ENCODE measurements at regions not wholly inside any gene's neighbourhood (a gene's known extent, or its start where the extent isn't known, plus 50 kb on each side); places are given as distances from the start of the nearest gene placed in this dataset.

- H3K4me3 ChIP-seq (ENCODE audit: low read length in 2 of 2) = no peak overlapping the region
- H2BK5ac ChIP-seq (ENCODE audit: low read length) = no peak overlapping the region
- H3K4ac ChIP-seq (ENCODE audit: low read length) = no peak overlapping the region
- no peaks in the 10 kb centered on the region for H3K36me3 ChIP-seq (replicated peaks in 1 of 2; ENCODE audit: control insufficient read depth in 2 of 2, insufficient read depth in 2 of 2, low read length in 2 of 2)
- no peaks in the 10 kb centered on the region for H3K4me1 ChIP-seq (ENCODE audit: control insufficient read depth in 2 of 2, insufficient read depth in 1 of 2, low read depth in 1 of 2, low read length in 2 of 2)
- no CpG with 5 or more reads among the region's 2 CpGs for WGBS, 2 donors (ENCODE audit: extremely low coverage in 2 of 2, insufficient read length in 2 of 2, insufficient replicate concordance in 1 of 2)
- no peak overlapping the region for H3K4me2 ChIP-seq (ENCODE audit: insufficient read depth, low read length, poor library complexity, severe bottlenecking)
- H3K18ac ChIP-seq (ENCODE audit: low read length) = no peak overlapping the region
- no peaks in the 10 kb centered on the region for H3K27me3 ChIP-seq (ENCODE audit: control insufficient read depth in 3 of 3, insufficient read depth in 3 of 3, low read depth in 1 of 3, low read length in 3 of 3)
- no peak overlapping the region for H3K14ac ChIP-seq (ENCODE audit: low read length)
- H3K79me1 ChIP-seq (ENCODE audit: low read depth, low read length) = no peaks in the 10 kb centered on the region
- H3K9me3 ChIP-seq (replicated peaks in 1 of 2; ENCODE audit: control insufficient read depth in 2 of 2, insufficient read depth in 1 of 2, low read depth in 1 of 2, low read length in 2 of 2) = peaks cover 0 to 1% of the 10 kb centered on the region in 2 donors
- H2BK15ac ChIP-seq (ENCODE audit: low read length) = no peak overlapping the region
- DNase-seq (ENCODE audit: low spot score) = no peak
- no peak overlapping the region for H3K23ac ChIP-seq (ENCODE audit: low read depth, low read length, poor library complexity)
- no peak overlapping the region for H2AFZ ChIP-seq (ENCODE audit: low read length)
- no peak overlapping the region for H2BK120ac ChIP-seq (ENCODE audit: low read depth, low read length)
- H2AK5ac ChIP-seq (ENCODE audit: low read depth, low read length) = no peak overlapping the region
- H4K91ac ChIP-seq (ENCODE audit: low read depth, low read length, poor library complexity) = no peak overlapping the region
- no peak overlapping the region for H3K9ac ChIP-seq (ENCODE audit: low read depth, low read length, poor library complexity)
- H2BK12ac ChIP-seq (ENCODE audit: low read length) = no peak overlapping the region
- H3K27ac ChIP-seq (replicated peaks; ENCODE audit: low read length) = no peak overlapping the region
- no peak overlapping the region for H4K8ac ChIP-seq (ENCODE audit: low read depth, low read length)
Observed at GRCh38 chr2:175351512-175351911, 170.0 kb upstream of the ATP5MC3 start.

- Histone ChIP-seq H3K79me1 (ENCODE audit: low read depth, low read length) (no peaks in the 10 kb centered on the region), H3K14ac (ENCODE audit: low read length) (no peak overlapping the region), H3K36me3 (replicated peaks in 1 of 2; ENCODE audit: control insufficient read depth in 2 of 2, insufficient read depth in 2 of 2, low read length in 2 of 2) (no peaks in the 10 kb centered on the region), H2BK120ac (ENCODE audit: low read depth, low read length) (no peak overlapping the region), H3K9me3 (replicated peaks in 1 of 2; ENCODE audit: control insufficient read depth in 2 of 2, insufficient read depth in 1 of 2, low read depth in 1 of 2, low read length in 2 of 2) (peaks cover 0 to 1% of the 10 kb centered on the region in 2 donors), H2BK15ac (ENCODE audit: low read length) (no peak overlapping the region), H3K23ac (ENCODE audit: low read depth, low read length, poor library complexity) (no peak overlapping the region), H2AFZ (ENCODE audit: low read length) (no peak overlapping the region), H3K4me2 (ENCODE audit: insufficient read depth, low read length, poor library complexity, severe bottlenecking) (no peak overlapping the region), H2AK5ac (ENCODE audit: low read depth, low read length) (no peak overlapping the region), H3K27me3 (ENCODE audit: control insufficient read depth in 3 of 3, insufficient read depth in 3 of 3, low read depth in 1 of 3, low read length in 3 of 3) (no peaks in the 10 kb centered on the region), H4K91ac (ENCODE audit: low read depth, low read length, poor library complexity) (no peak overlapping the region), H2BK5ac (ENCODE audit: low read length) (no peak overlapping the region), H3K9ac (ENCODE audit: low read depth, low read length, poor library complexity) (no peak overlapping the region), H3K4me3 (ENCODE audit: low read length in 2 of 2) (no peak overlapping the region), H4K8ac (ENCODE audit: low read depth, low read length) (no peak overlapping the region), H2BK12ac (ENCODE audit: low read length) (no peak overlapping the region), H3K18ac (ENCODE audit: low read length) (no peak overlapping the region), H3K4ac (ENCODE audit: low read length) (no peak overlapping the region), H3K27ac (replicated peaks; ENCODE audit: low read length) (no peak overlapping the region), H3K4me1 (ENCODE audit: control insufficient read depth in 2 of 2, insufficient read depth in 1 of 2, low read depth in 1 of 2, low read length in 2 of 2) (no peaks in the 10 kb centered on the region)
- no CpG with 5 or more reads among the region's 5 CpGs for WGBS, 2 donors (ENCODE audit: extremely low coverage in 2 of 2, insufficient read length in 2 of 2, insufficient replicate concordance in 1 of 2)
- no peak for DNase-seq (ENCODE audit: low spot score)
Observed at GRCh38 chr2:175350105-175350504, 168.6 kb upstream of the ATP5MC3 start.

- Histone ChIP-seq H3K4me3 (ENCODE audit: low read length in 2 of 2) (no peak overlapping the region), H3K36me3 (replicated peaks in 1 of 2; ENCODE audit: control insufficient read depth in 2 of 2, insufficient read depth in 2 of 2, low read length in 2 of 2) (peaks cover 0 to 3% of the 10 kb centered on the region in 2 donors), H3K23ac (ENCODE audit: low read depth, low read length, poor library complexity) (no peak overlapping the region), H3K4me2 (ENCODE audit: insufficient read depth, low read length, poor library complexity, severe bottlenecking) (no peak overlapping the region), H3K14ac (ENCODE audit: low read length) (no peak overlapping the region), H3K4me1 (ENCODE audit: control insufficient read depth in 2 of 2, insufficient read depth in 1 of 2, low read depth in 1 of 2, low read length in 2 of 2) (no peaks in the 10 kb centered on the region), H3K9ac (ENCODE audit: low read depth, low read length, poor library complexity) (no peak overlapping the region), H4K8ac (ENCODE audit: low read depth, low read length) (no peak overlapping the region), H3K79me1 (ENCODE audit: low read depth, low read length) (no peaks in the 10 kb centered on the region), H3K4ac (ENCODE audit: low read length) (no peak overlapping the region), H2BK120ac (ENCODE audit: low read depth, low read length) (no peak overlapping the region), H2BK15ac (ENCODE audit: low read length) (no peak overlapping the region), H3K18ac (ENCODE audit: low read length) (no peak overlapping the region), H3K27ac (replicated peaks; ENCODE audit: low read length) (no peak overlapping the region), H4K91ac (ENCODE audit: low read depth, low read length, poor library complexity) (no peak overlapping the region), H2BK12ac (ENCODE audit: low read length) (no peak overlapping the region), H3K27me3 (ENCODE audit: control insufficient read depth in 3 of 3, insufficient read depth in 3 of 3, low read depth in 1 of 3, low read length in 3 of 3) (no peaks in the 10 kb centered on the region), H2BK5ac (ENCODE audit: low read length) (no peak overlapping the region), H2AK5ac (ENCODE audit: low read depth, low read length) (no peak overlapping the region), H3K9me3 (replicated peaks in 1 of 2; ENCODE audit: control insufficient read depth in 2 of 2, insufficient read depth in 1 of 2, low read depth in 1 of 2, low read length in 2 of 2) (peaks cover 0 to 10% of the 10 kb centered on the region in 2 donors), H2AFZ (ENCODE audit: low read length) (no peak overlapping the region)
- DNase-seq (ENCODE audit: low spot score) = no peak
Observed at GRCh38 chr2:175342085-175342484, 160.6 kb upstream of the ATP5MC3 start.

- no peak overlapping the region for H2AK5ac ChIP-seq (ENCODE audit: low read depth, low read length)
- H3K4me2 ChIP-seq (ENCODE audit: insufficient read depth, low read length, poor library complexity, severe bottlenecking) = no peak overlapping the region
- no peak overlapping the region for H3K14ac ChIP-seq (ENCODE audit: low read length)
- H4K91ac ChIP-seq (ENCODE audit: low read depth, low read length, poor library complexity) = no peak overlapping the region
- H2AFZ ChIP-seq (ENCODE audit: low read length) = no peak overlapping the region
- H2BK5ac ChIP-seq (ENCODE audit: low read length) = no peak overlapping the region
- H3K9ac ChIP-seq (ENCODE audit: low read depth, low read length, poor library complexity) = no peak overlapping the region
- WGBS, 2 donors (ENCODE audit: extremely low coverage in 2 of 2, insufficient read length in 2 of 2, insufficient replicate concordance in 1 of 2) = no CpG with 5 or more reads among the region's 3 CpGs
- H3K79me1 ChIP-seq (ENCODE audit: low read depth, low read length) = no peaks in the 10 kb centered on the region
- H3K18ac ChIP-seq (ENCODE audit: low read length) = no peak overlapping the region
- H2BK15ac ChIP-seq (ENCODE audit: low read length) = no peak overlapping the region
- no peak overlapping the region for H3K4me3 ChIP-seq (ENCODE audit: low read length in 2 of 2)
- H4K8ac ChIP-seq (ENCODE audit: low read depth, low read length) = no peak overlapping the region
- no peaks in the 10 kb centered on the region for H3K36me3 ChIP-seq (replicated peaks in 1 of 2; ENCODE audit: control insufficient read depth in 2 of 2, insufficient read depth in 2 of 2, low read length in 2 of 2)
- H2BK120ac ChIP-seq (ENCODE audit: low read depth, low read length) = no peak overlapping the region
- no peak for DNase-seq (ENCODE audit: low spot score)
- H3K27me3 ChIP-seq (ENCODE audit: control insufficient read depth in 3 of 3, insufficient read depth in 3 of 3, low read depth in 1 of 3, low read length in 3 of 3) = peaks cover 0 to 3% (median 0%) of the 10 kb centered on the region in 3 experiments
- H3K4ac ChIP-seq (ENCODE audit: low read length) = no peak overlapping the region
- H2BK12ac ChIP-seq (ENCODE audit: low read length) = no peak overlapping the region
- H3K4me1 ChIP-seq (ENCODE audit: control insufficient read depth in 2 of 2, insufficient read depth in 1 of 2, low read depth in 1 of 2, low read length in 2 of 2) = peaks cover 0 to 2% of the 10 kb centered on the region in 2 donors
- no peak overlapping the region for H3K27ac ChIP-seq (replicated peaks; ENCODE audit: low read length)
- no peaks in the 10 kb centered on the region for H3K9me3 ChIP-seq (replicated peaks in 1 of 2; ENCODE audit: control insufficient read depth in 2 of 2, insufficient read depth in 1 of 2, low read depth in 1 of 2, low read length in 2 of 2)
- H3K23ac ChIP-seq (ENCODE audit: low read depth, low read length, poor library complexity) = no peak overlapping the region
Observed at GRCh38 chr2:175330195-175330594, 148.7 kb upstream of the ATP5MC3 start.

All from neuronal stem cell (in vitro differentiated cells).